Bronchial epithelial cell (primary cell): ENCODE measurements at regions not wholly inside any gene's neighbourhood (a gene's known extent, or its start where the extent isn't known, plus 50 kb on each side); places are given as distances from the start of the nearest gene placed in this dataset.

Source experiments
- DNase-seq: peaks from one replicate; pipeline ENCODE4 v3.0.0-alpha.2; 2010; ENCODE audit warnings: low read depth
- FAIRE-seq: peaks from 2 replicates; lab custom pipeline; 2011; peaks lifted over from hg19 to GRCh38; lab: Jason Lieb, UNC
- H3K27me3 ChIP-seq: 2 replicates; pipeline ENCODE4 v1.5.1; 2011; ENCODE audit warnings: low read length; ENCODE audit not compliant: control insufficient read depth, insufficient read depth
- H3K36me3 ChIP-seq: 2 replicates; pipeline ENCODE4 v1.5.1; 2011; ENCODE audit warnings: low read length; ENCODE audit not compliant: control insufficient read depth, insufficient read depth
- H3K4me3 ChIP-seq: 2 replicates; pipeline ENCODE4 v1.5.1; 2011; ENCODE audit warnings: mild to moderate bottlenecking, low read depth, low read length, control low read depth
- CTCF ChIP-seq: IDR thresholded peaks from 2 replicates; pipeline ENCODE4 v1.5.1; 2011; ENCODE audit warnings: mild to moderate bottlenecking, moderate library complexity, low read length, control low read depth, inconsistent platforms; ENCODE audit not compliant: insufficient read depth, severe bottlenecking

- Histone ChIP-seq H3K36me3 (no peaks in the 10 kb centered on the region), H3K27me3 (no peaks in the 10 kb centered on the region), H3K4me3 (no peak overlapping the region)
- FAIRE-seq (no peak), DNase-seq (no peak)
- TF ChIP-seq CTCF, result no peak
Measured at GRCh38 chr7:114128880-114129279, 210.1 kb upstream of the PPP1R3A start.

- TF ChIP-seq CTCF, result no peak
- FAIRE-seq, result no peak
- no peaks in the 10 kb centered on the region for H3K27me3 ChIP-seq
Measured at GRCh38 chr7:114126095-114126494, 207.3 kb upstream of the PPP1R3A start.

GRCh38 chr7:114112806-114113205 is 194.0 kb upstream of the PPP1R3A start:
- FAIRE-seq (no peak), DNase-seq (no peak)
- Histone ChIP-seq H3K27me3 (no peaks in the 10 kb centered on the region), H3K36me3 (no peaks in the 10 kb centered on the region), H3K4me3 (no peak overlapping the region)
- TF ChIP-seq CTCF, result no peak

More at GRCh38 chr7:114126095-114126494, 207.3 kb upstream of the PPP1R3A start:
- Histone ChIP-seq H3K36me3 (no peaks in the 10 kb centered on the region), H3K4me3 (no peak overlapping the region)
- no peak for DNase-seq

GRCh38 chr7:114110666-114111065 is 191.9 kb upstream of the PPP1R3A start:
- DNase-seq (no peak), FAIRE-seq (no peak)
- no peaks in the 10 kb centered on the region for H3K27me3 ChIP-seq
- no peak overlapping the region for H3K4me3 ChIP-seq
- H3K36me3 ChIP-seq, result no peaks in the 10 kb centered on the region
- no peak for TF ChIP-seq CTCF

- H3K36me3 ChIP-seq, result no peaks in the 10 kb centered on the region
- DNase-seq, result no peak
- FAIRE-seq, result no peak
- H3K27me3 ChIP-seq, result no peaks in the 10 kb centered on the region
- no peak for TF ChIP-seq CTCF
- H3K4me3 ChIP-seq, result no peak overlapping the region
Measured at GRCh38 chr7:114109721-114110120, 190.9 kb upstream of the PPP1R3A start.

GRCh38 chr7:114109304-114109703 is 190.5 kb upstream of the PPP1R3A start:
- no peak for TF ChIP-seq CTCF
- FAIRE-seq (no peak), DNase-seq (peak; percentile 62)
- Histone ChIP-seq H3K36me3 (no peaks in the 10 kb centered on the region), H3K27me3 (no peaks in the 10 kb centered on the region), H3K4me3 (no peak overlapping the region)
